HepG2 (cell line): ENCODE measurements at regions not wholly inside any gene's neighbourhood (a gene's known extent, or its start where the extent isn't known, plus 50 kb on each side); places are given as distances from the start of the nearest gene placed in this dataset.

ENCODE experiments used
- ATAC-seq: fragments of 200-7000 bp; cut with Tn5 transposase; 3 replicates; pipeline ENCODE4 v1.9.1; 2020; ENCODE audit warnings: mild to moderate bottlenecking, moderate library complexity
- BruUV-seq: library from RNA; stranded (reverse); fragments of 400-500 nt; replicated peaks from 2 replicates; lab custom pipeline; 2021; lab: Mats Ljungman, UMichigan
- CTCF ChIA-PET: fragments of 300-600 bp; formaldehyde crosslinking; extraction: SDS; loops from one replicate; lab custom pipeline; 2021; ENCODE audit warnings: low total read pairs, inconsistent platforms, low intra/inter-chr PET ratio; lab: Yijun Ruan, JAX
- POLR2A ChIA-PET: fragments of 350-600 bp; sonication (Branson Sonifier 250); formaldehyde crosslinking; loops from one replicate; lab custom pipeline; 2020; ENCODE audit warnings: antibody characterized with exemption, inconsistent platforms; lab: Yijun Ruan, JAX
- DNase-seq: peaks from one replicate; pipeline ENCODE4 v3.0.0-alpha.2; 2015; ENCODE audit warnings: low spot score
- FAIRE-seq: peaks from 3 replicates; lab custom pipeline; 2011; peaks lifted over from hg19 to GRCh38; lab: Jason Lieb, UNC
- H2AFZ ChIP-seq: one replicate; pipeline ENCODE4 v1.6.1; 2011; ENCODE audit warnings: low read length, inconsistent platforms
- H3K27ac ChIP-seq: fragments of 300-600 bp; 3 replicates; pipeline ENCODE4 v1.8.0; 2011; ENCODE audit warnings: mixed run types, mild to moderate bottlenecking, mixed read lengths, low read length, inconsistent platforms; ENCODE audit not compliant: insufficient read depth; ENCODE audit errors: extremely low read length
- H3K27me3 ChIP-seq, 2 experiments: fragments of 200-600 bp in 1 of 2; 2 replicates in 1 of 2; 3 replicates in 1 of 2; pipeline versions ENCODE4 v1.6.0 to v1.8.0; 2011; ENCODE audit warnings: low read length in 2 of 2, mild to moderate bottlenecking in 2 of 2, moderate library complexity in 2 of 2, inconsistent platforms in 1 of 2; ENCODE audit not compliant: insufficient read depth in 2 of 2, control insufficient read depth in 1 of 2
- H3K36me3 ChIP-seq, 2 experiments: fragments of 200-600 bp in 1 of 2; replicated peaks in 1 of 2; 2 replicates in 1 of 2; 3 replicates in 1 of 2; pipeline versions ENCODE4 v1.5.1 to v1.8.0; 2011; ENCODE audit warnings: low read length in 2 of 2, inconsistent platforms in 1 of 2; ENCODE audit not compliant: insufficient read depth in 2 of 2, control insufficient read depth in 1 of 2
- H3K4me1 ChIP-seq: 2 replicates; pipeline ENCODE4 v1.5.1; 2012; ENCODE audit warnings: low read length, inconsistent platforms; ENCODE audit not compliant: insufficient read depth
- H3K4me2 ChIP-seq: 2 replicates; pipeline ENCODE4 v1.6.0; 2011; ENCODE audit warnings: low read depth, low read length, inconsistent platforms
- H3K4me3 ChIP-seq, 3 experiments: fragments of 200-600 bp in 1 of 3; sonication (generic), shearing (Covaris generic) in 1 of 3; replicated peaks in 1 of 3; 2 replicates each; pipeline ENCODE4 v1.5.1; 2011 to 2016; ENCODE audit warnings: low read length in 3 of 3, inconsistent platforms in 2 of 3, low read depth in 2 of 3, mild to moderate bottlenecking in 2 of 3, control low read depth in 1 of 3, mixed read lengths in 1 of 3; ENCODE audit not compliant: insufficient read depth in 1 of 3
- H3K79me2 ChIP-seq: one replicate; pipeline ENCODE4 v1.6.1; 2011; ENCODE audit warnings: low read length, inconsistent platforms; ENCODE audit not compliant: insufficient read depth
- H3K9ac ChIP-seq: 2 replicates; pipeline ENCODE4 v1.6.0; 2011; ENCODE audit warnings: mild to moderate bottlenecking, low read depth, low read length, inconsistent platforms; ENCODE audit not compliant: insufficient read depth
- H3K9me3 ChIP-seq: 2 replicates; pipeline ENCODE4 v1.5.1; 2012; ENCODE audit warnings: mild to moderate bottlenecking, low read length
- H4K20me1 ChIP-seq: 2 replicates; pipeline ENCODE4 v1.6.0; 2011; ENCODE audit warnings: inconsistent platforms, mild to moderate bottlenecking, low read length, moderate library complexity; ENCODE audit not compliant: insufficient read depth
- ARID5B ChIP-seq: IDR thresholded peaks from 2 replicates; pipeline ENCODE4 v1.4.0; 2020; ENCODE audit warnings: mild to moderate bottlenecking, missing genetic modification reagents
- ESRRA ChIP-seq: sonication (generic); formaldehyde crosslinking; IDR thresholded peaks from 2 replicates; pipeline ENCODE4 v1.5.1; 2020; ENCODE audit warnings: mild to moderate bottlenecking, low read depth, missing genetic modification reagents
- EZH2 ChIP-seq: conservative IDR thresholded peaks from 2 replicates; pipeline ENCODE4 v1.6.1; 2012; ENCODE audit warnings: mild to moderate bottlenecking, low read depth, low read length, moderate library complexity
- HNF4A ChIP-seq: sonication (generic); formaldehyde crosslinking; IDR thresholded peaks from 2 replicates; pipeline ENCODE4 v1.4.0; 2020; ENCODE audit warnings: missing genetic modification reagents
- MEIS2 ChIP-seq: sonication (generic); formaldehyde crosslinking; IDR thresholded peaks from 2 replicates; pipeline ENCODE4 v1.9.0; 2021; ENCODE audit warnings: mild to moderate bottlenecking, missing genetic modification reagents
- POLR2A ChIP-seq, 2 experiments: IDR thresholded peaks; 2 replicates each; pipeline ENCODE4 v1.6.1; 2011; ENCODE audit warnings: low read depth in 2 of 2, low read length in 2 of 2, mild to moderate bottlenecking in 1 of 2, moderate library complexity in 1 of 2; ENCODE audit not compliant: insufficient read depth in 1 of 2
- ZNF768 ChIP-seq: sonication (generic); formaldehyde crosslinking; IDR thresholded peaks from 2 replicates; pipeline ENCODE4 v1.4.0; 2020; ENCODE audit warnings: missing genetic modification reagents
- WGBS: methylation state at CpG from one replicate; pipeline ENCODE4 v1.1.6; 2017; ENCODE audit warnings: low lambda C conversion rate; 5-methylcytosine and 5-hydroxymethylcytosine counted together
- in situ Hi-C: cut with HindIII; loops from 2 replicates; pipeline ENCODE4 v1.10.0; 2017; ENCODE audit warnings: low pct_unique_long_range_greater_than_20kb; ENCODE audit not compliant: extremely low pct_ligation_motif_present
- intact Hi-C: fragments of 100-400 bp; cut with micrococcal nuclease; formaldehyde crosslinking; loops from one replicate; pipeline ENCODE4 v1.10.0; 2022; ENCODE audit not compliant: unreplicated experiment
- TF ChIP-seq, protein P1 (sequence below), 2 experiments: fragments of 450-650 bp in 1 of 2; sonication (generic) in 1 of 2; formaldehyde crosslinking; IDR thresholded peaks; 2 replicates each; pipeline versions ENCODE4 v1.5.0 to v1.8.0; 2020 to 2022; ENCODE audit warnings: mild to moderate bottlenecking in 1 of 2, missing genetic modification reagents in 1 of 2

GRCh38 chr21:43306911-43307676 is 119.8 kb downstream of the SIK1 start (continued):
- TF ChIP-seq POLR2A (IDR thresholded peaks at IDR 0.05; ENCODE audit: insufficient read depth in 1 of 2, low read depth in 2 of 2, low read length in 2 of 2) (no peak), ARID5B (CRISPR knock-in tag) (peak; percentile 41; the same call in 1 of the 2 replicates), MEIS2 (CRISPR knock-in tag) (0 out of 2 replicates have a peak, but pooled peaks have one; percentile 31), ZNF768 (CRISPR knock-in tag) (no peak), ESRRA (CRISPR knock-in tag) (peak; percentile 97)
- TF ChIP-seq, protein P1, sequence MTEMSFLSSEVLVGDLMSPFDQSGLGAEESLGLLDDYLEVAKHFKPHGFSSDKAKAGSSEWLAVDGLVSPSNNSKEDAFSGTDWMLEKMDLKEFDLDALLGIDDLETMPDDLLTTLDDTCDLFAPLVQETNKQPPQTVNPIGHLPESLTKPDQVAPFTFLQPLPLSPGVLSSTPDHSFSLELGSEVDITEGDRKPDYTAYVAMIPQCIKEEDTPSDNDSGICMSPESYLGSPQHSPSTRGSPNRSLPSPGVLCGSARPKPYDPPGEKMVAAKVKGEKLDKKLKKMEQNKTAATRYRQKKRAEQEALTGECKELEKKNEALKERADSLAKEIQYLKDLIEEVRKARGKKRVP (CRISPR knock-in tag; IDR thresholded peaks at IDR 0.05): no peak

- H3K4me3 ChIP-seq: no peak overlapping the region
- BruUV-seq: no TSS peak
- no peak overlapping the region for H3K27ac ChIP-seq
- H2AFZ ChIP-seq: no peak overlapping the region
- FAIRE-seq (no peak), DNase-seq (no peak), ATAC-seq (no peak)
- no peaks in the 10 kb centered on the region for H3K79me2 ChIP-seq
- peaks cover 2 to 26% of the 10 kb centered on the region in 2 experiments; a peak in 4 of 5 replicates for H3K27me3 ChIP-seq
- H3K9ac ChIP-seq: no peak overlapping the region
- H3K36me3 ChIP-seq: no peaks in the 10 kb centered on the region
- in situ Hi-C loops: no loop called here
- peaks cover 71% of the 10 kb centered on the region for H3K4me1 ChIP-seq
- H3K4me2 ChIP-seq: no peak overlapping the region
- CTCF ChIA-PET: no interaction called here
- TF ChIP-seq HNF4A (0 out of 2 replicates have a peak, but pooled peaks have one; percentile 1), EZH2 (no peak)
- H4K20me1 ChIP-seq: no peaks in the 10 kb centered on the region
- intact Hi-C loops: no loop called here
- POLR2A ChIA-PET: interaction anchor here (1.0 kb wide), 1 partner anchor 18 kb away, joined by 5 read pairs; no protein-coding TSS in a partner anchor
- H3K9me3 ChIP-seq: no peaks in the 10 kb centered on the region
- WGBS: 90% methylated on average over 7 of the region's 11 CpGs
Measured at GRCh38 chr21:43306391-43306790, 120.5 kb downstream of the SIK1 start.
